ENCODE measurements at regions not wholly inside any gene's neighbourhood (a gene's known extent, or its start where the extent isn't known, plus 50 kb on each side); places are given as distances from the start of the nearest gene placed in this dataset.

DNA sequence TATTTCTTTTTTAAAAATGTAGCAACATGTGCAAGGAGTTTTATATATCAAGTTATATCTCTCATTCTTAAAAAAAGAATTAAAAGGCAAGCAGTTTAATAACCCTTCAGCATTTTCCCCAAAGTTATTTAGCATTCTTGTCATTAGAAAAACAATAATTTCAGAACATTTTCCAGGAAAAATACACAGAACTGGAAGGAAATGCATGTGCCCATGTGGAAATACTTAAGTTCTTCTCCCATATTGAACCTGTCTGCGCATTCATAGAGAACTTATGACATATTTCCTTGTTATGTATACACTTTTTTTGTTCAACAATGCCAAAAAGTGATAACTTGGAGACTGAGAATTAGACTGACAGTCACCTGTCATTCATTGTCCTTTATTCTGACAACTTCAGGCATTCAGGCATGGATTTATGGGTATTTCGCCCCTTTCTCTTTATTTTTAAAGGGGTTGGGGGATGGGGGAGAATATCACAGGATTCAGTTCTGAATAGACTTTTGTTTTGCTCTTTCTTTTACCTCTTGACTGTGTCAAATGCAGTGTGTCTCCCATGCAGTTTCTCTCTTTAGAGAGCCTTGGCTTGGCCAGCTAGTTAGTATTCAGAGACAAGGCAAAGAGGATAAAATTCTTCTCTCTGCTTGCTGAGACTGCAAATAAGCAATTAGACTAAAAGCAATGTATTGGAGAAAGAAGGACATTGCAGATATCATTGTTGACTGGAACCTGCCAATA is 701.0 kb downstream of the NR2F1-AS1 start:
- no peak for TF ChIP-seq CTCF (IDR thresholded peaks at IDR 0.05; ENCODE audit: low read depth, low read length)
- no peak for DNase-seq (ENCODE audit: extremely low read depth, low read depth)

GRCh38 chr5:92874790-92875189 is 706.2 kb downstream of the NR2F1-AS1 start:
- DNase-seq (ENCODE audit: extremely low read depth, low read depth) = no peak
- TF ChIP-seq CTCF (IDR thresholded peaks at IDR 0.05; ENCODE audit: low read depth, low read length) = no peak

DNA sequence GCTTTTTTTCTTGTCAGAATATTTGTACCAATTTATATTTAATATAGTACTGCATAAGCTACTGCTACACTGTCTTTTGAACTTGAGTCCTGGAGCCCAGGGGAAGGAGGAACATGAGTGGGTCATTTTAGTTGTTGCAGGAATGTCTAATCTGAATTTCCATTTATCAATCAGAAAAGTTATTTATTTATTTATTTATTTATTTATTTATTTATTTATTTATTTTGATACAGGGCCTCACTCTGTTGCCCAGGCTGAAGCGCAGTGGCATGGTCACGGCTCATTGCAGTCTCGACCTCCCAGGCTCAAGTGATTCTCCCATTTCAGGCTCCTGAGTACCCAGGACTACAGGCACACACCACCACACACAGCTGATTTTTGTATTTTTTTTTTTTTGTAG is 712.6 kb downstream of the NR2F1-AS1 start:
- no peak for TF ChIP-seq CTCF (IDR thresholded peaks at IDR 0.05; ENCODE audit: low read depth, low read length)

GRCh38 chr5:92864591-92864990 is 716.4 kb downstream of the NR2F1-AS1 start:
- DNase-seq (ENCODE audit: extremely low read depth, low read depth) = no peak
- TF ChIP-seq CTCF (IDR thresholded peaks at IDR 0.05; ENCODE audit: low read depth, low read length) = no peak

More for the DNA sequence above, 712.6 kb downstream of the NR2F1-AS1 start:
- no peak for DNase-seq (ENCODE audit: extremely low read depth, low read depth)

GRCh38 chr5:92863666-92864065 is 717.4 kb downstream of the NR2F1-AS1 start:
- DNase-seq (ENCODE audit: extremely low read depth, low read depth) = no peak
- no peak for TF ChIP-seq CTCF (IDR thresholded peaks at IDR 0.05; ENCODE audit: low read depth, low read length)

DNA sequence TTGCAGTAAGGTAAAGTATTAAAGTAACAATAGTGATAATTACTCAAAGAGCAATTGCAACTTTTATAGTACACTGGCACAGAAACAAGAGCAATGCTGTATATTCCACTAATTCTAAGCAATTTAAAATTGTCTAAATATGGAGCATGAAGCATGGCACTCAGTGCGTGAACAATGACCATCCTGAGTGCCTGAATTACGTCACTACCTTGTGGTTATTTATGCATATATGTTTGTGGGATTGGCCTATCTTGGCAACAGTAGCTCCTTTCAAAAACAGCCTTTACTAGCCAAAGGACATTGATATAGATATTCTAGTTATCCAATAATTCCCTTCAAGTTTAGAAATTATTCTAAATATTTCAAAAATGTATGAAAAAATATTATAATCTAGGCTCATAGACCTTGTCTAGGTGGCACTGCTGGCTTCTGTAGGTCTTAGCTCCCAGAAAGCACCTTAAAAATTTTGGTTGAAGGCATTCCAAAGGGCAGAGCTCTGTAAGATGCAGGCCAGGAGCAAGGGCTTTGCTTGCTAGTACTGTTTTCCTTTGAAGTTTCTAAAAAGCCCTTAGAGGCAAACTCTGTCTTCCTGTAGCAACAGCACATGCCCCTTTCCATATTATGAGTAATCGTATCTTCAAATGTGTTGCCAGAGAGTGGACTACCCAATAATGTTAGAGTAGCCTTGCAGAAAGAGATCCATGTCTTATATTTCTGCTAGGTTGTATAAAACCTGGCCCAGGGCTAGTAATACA is 719.3 kb downstream of the NR2F1-AS1 start:
- no peak for TF ChIP-seq CTCF (IDR thresholded peaks at IDR 0.05; ENCODE audit: low read depth, low read length)
- DNase-seq (ENCODE audit: extremely low read depth, low read depth) = no peak

GRCh38 chr5:92860061-92860460 is 721.0 kb downstream of the NR2F1-AS1 start:
- no peak for DNase-seq (ENCODE audit: extremely low read depth, low read depth)
- no peak for TF ChIP-seq CTCF (IDR thresholded peaks at IDR 0.05; ENCODE audit: low read depth, low read length)
